ENCODE measurements at regions not wholly inside any gene's neighbourhood (a gene's known extent, or its start where the extent isn't known, plus 50 kb on each side); places are given as distances from the start of the nearest gene placed in this dataset.
"Not testable (repeated sequence)": the region's sequence is repeated elsewhere in the genome, so short reads cannot be mapped to it uniquely, and the experiment has no call there.

GRCh38 chr12:83931451-83931850 lies 981.1 kb downstream of the SLC6A15 start:
- intact Hi-C loops (cut with micrococcal nuclease): no loop called here
- peaks cover 8% of the 10 kb centered on the region for H3K36me3 Mint-ChIP-seq
- H3K4me1 Mint-ChIP-seq: no peaks in the 10 kb centered on the region
- H3K27ac Mint-ChIP-seq: no peak overlapping the region
- Histone ChIP-seq H3K4me1 (ENCODE audit: control insufficient read depth, insufficient read depth, low read length) (no peaks in the 10 kb centered on the region), H3K4me3 (ENCODE audit: low read length) (no peak overlapping the region), H3K9me3 (ENCODE audit: control insufficient read depth, insufficient read depth, low read length) (no peaks in the 10 kb centered on the region), H3K27me3 (ENCODE audit: control insufficient read depth, insufficient read depth, low read length) (no peaks in the 10 kb centered on the region), H3K36me3 (ENCODE audit: control insufficient read depth, insufficient read depth, low read length) (no peaks in the 10 kb centered on the region), H3K27ac (ENCODE audit: low read length) (no peak overlapping the region)
- peaks cover 7 to 16% of the 10 kb centered on the region in 2 donors for H3K9me3 Mint-ChIP-seq
- no peak for ATAC-seq
- no peak for DNase-seq
- TF ChIP-seq CTCF (IDR thresholded peaks at IDR 0.05): no peak
- H3K4me3 Mint-ChIP-seq: no peak overlapping the region
- no peaks in the 10 kb centered on the region for H3K27me3 Mint-ChIP-seq (ENCODE audit: low read depth in 2 of 2)

GRCh38 chr12:83929792-83930191 lies 982.8 kb downstream of the SLC6A15 start:
- H3K36me3 Mint-ChIP-seq; DNase-seq; H3K9me3 ChIP-seq (ENCODE audit: control insufficient read depth, insufficient read depth, low read length); H3K36me3 ChIP-seq (ENCODE audit: control insufficient read depth, insufficient read depth, low read length); H3K27ac ChIP-seq (ENCODE audit: low read length); H3K27ac Mint-ChIP-seq; H3K4me3 ChIP-seq (ENCODE audit: low read length); intact Hi-C loops (cut with micrococcal nuclease); H3K27me3 ChIP-seq (ENCODE audit: control insufficient read depth, insufficient read depth, low read length); H3K27me3 Mint-ChIP-seq (ENCODE audit: low read depth in 2 of 2); H3K4me1 Mint-ChIP-seq; H3K4me1 ChIP-seq (ENCODE audit: control insufficient read depth, insufficient read depth, low read length); H3K4me3 Mint-ChIP-seq; ATAC-seq: not testable (repeated sequence)
- 92% methylated on average over 12 of the region's 13 CpGs for WGBS (ENCODE audit: insufficient coverage)
- peaks cover 7 to 14% of the 10 kb centered on the region in 2 donors for H3K9me3 Mint-ChIP-seq

DNA sequence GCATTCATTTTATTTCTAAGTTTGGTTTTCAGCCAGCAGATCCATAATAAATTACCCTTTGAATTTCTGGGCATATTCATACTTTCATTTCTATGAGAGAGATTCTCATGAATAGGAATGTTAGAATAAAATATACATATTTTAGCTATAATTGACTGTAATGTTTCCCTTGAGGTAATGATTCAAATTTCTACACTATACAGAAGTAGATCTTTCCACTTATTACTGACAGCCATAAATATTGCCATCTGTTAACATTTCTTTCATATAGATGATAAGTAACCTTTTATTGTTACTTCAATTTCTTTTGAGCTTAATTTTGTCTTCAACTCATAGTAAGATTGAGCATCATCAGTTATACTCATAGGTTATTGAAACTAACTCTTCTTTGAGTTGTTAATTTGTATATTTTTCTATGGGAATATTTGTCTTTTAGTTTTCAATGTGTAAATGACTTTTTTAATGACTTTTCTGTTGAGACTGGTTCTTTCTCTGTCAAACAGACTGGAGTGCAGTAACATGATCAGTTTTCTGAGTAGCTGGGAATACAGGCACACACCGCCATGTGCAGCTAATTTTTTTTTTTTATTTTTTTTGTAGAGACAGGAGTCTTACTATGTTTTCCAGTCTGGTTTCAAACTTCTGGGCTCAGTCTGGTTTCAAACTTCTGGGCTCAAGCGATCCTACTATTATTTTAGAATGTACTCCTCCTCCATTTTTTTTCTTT lies 991.6 kb downstream of the SLC6A15 start:
- Mint-ChIP-seq H3K9me3 (peaks cover 5 to 6% of the 10 kb centered on the region in 2 donors), H3K4me1 (no peaks in the 10 kb centered on the region), H3K27me3 (ENCODE audit: low read depth in 2 of 2) (no peaks in the 10 kb centered on the region), H3K27ac (no peak overlapping the region), H3K36me3 (no peaks in the 10 kb centered on the region), H3K4me3 (no peak overlapping the region)
- Histone ChIP-seq H3K4me3 (ENCODE audit: low read length) (no peak overlapping the region), H3K4me1 (ENCODE audit: control insufficient read depth, insufficient read depth, low read length) (no peaks in the 10 kb centered on the region), H3K36me3 (ENCODE audit: control insufficient read depth, insufficient read depth, low read length) (no peaks in the 10 kb centered on the region), H3K27ac (ENCODE audit: low read length) (no peak overlapping the region), H3K27me3 (ENCODE audit: control insufficient read depth, insufficient read depth, low read length) (no peaks in the 10 kb centered on the region), H3K9me3 (ENCODE audit: control insufficient read depth, insufficient read depth, low read length) (no peaks in the 10 kb centered on the region)
- intact Hi-C loops (cut with micrococcal nuclease): no loop called here
- ATAC-seq (no peak), DNase-seq (no peak)
- 81% methylated on average over 2 of the region's 2 CpGs for WGBS (ENCODE audit: insufficient coverage)
- no peak for TF ChIP-seq CTCF (IDR thresholded peaks at IDR 0.05)

- H3K4me3 Mint-ChIP-seq: no peak overlapping the region
- peaks cover 6% of the 10 kb centered on the region in 2 donors for H3K9me3 Mint-ChIP-seq
- H3K36me3 Mint-ChIP-seq: no peaks in the 10 kb centered on the region
- no CpG with 5 or more reads among the region's 3 CpGs for WGBS (ENCODE audit: insufficient coverage)
- no peak for TF ChIP-seq CTCF (IDR thresholded peaks at IDR 0.05)
- no peaks in the 10 kb centered on the region for H3K27me3 Mint-ChIP-seq (ENCODE audit: low read depth in 2 of 2)
- ATAC-seq (no peak), DNase-seq (no peak)
- Histone ChIP-seq H3K4me3 (ENCODE audit: low read length) (no peak overlapping the region), H3K4me1 (ENCODE audit: control insufficient read depth, insufficient read depth, low read length) (no peaks in the 10 kb centered on the region), H3K9me3 (ENCODE audit: control insufficient read depth, insufficient read depth, low read length) (no peaks in the 10 kb centered on the region), H3K27ac (ENCODE audit: low read length) (no peak overlapping the region), H3K36me3 (ENCODE audit: control insufficient read depth, insufficient read depth, low read length) (no peaks in the 10 kb centered on the region), H3K27me3 (ENCODE audit: control insufficient read depth, insufficient read depth, low read length) (no peaks in the 10 kb centered on the region)
- intact Hi-C loops (cut with micrococcal nuclease): no loop called here
- H3K27ac Mint-ChIP-seq: no peak overlapping the region
- H3K4me1 Mint-ChIP-seq: no peaks in the 10 kb centered on the region
Measured at GRCh38 chr12:83919081-83919480, 993.5 kb downstream of the SLC6A15 start.

Data from natural killer cell (primary cell).